ENCODE measurements at regions not wholly inside any gene's neighbourhood (a gene's known extent, or its start where the extent isn't known, plus 50 kb on each side); places are given as distances from the start of the nearest gene placed in this dataset.

- TF ChIP-seq CTCF (conservative IDR thresholded peaks at IDR 0.05; ENCODE audit: low read depth, low read length) (no peak), MXI1 (IDR thresholded peaks at IDR 0.05; ENCODE audit: borderline replicate concordance, low read depth, low read length) (no peak), POLR2A (IDR thresholded peaks at IDR 0.05; ENCODE audit: low read depth, low read length) (no peak), BHLHE40 (IDR thresholded peaks at IDR 0.05; ENCODE audit: low read depth, low read length) (no peak), CEBPB (IDR thresholded peaks at IDR 0.05; ENCODE audit: low read depth, low read length) (no peak), RFX5 (IDR thresholded peaks at IDR 0.05; ENCODE audit: low read depth, low read length) (no peak), RCOR1 (IDR thresholded peaks at IDR 0.05; ENCODE audit: insufficient replicate concordance, low read length) (no peak), SMC3 (IDR thresholded peaks at IDR 0.05; ENCODE audit: low read depth, low read length) (no peak), FOS (IDR thresholded peaks at IDR 0.05; ENCODE audit: low read depth, low read length) (no peak), MAZ (IDR thresholded peaks at IDR 0.05; ENCODE audit: borderline replicate concordance, low read depth, low read length) (no peak)
- TF ChIP-seq, protein P1, sequence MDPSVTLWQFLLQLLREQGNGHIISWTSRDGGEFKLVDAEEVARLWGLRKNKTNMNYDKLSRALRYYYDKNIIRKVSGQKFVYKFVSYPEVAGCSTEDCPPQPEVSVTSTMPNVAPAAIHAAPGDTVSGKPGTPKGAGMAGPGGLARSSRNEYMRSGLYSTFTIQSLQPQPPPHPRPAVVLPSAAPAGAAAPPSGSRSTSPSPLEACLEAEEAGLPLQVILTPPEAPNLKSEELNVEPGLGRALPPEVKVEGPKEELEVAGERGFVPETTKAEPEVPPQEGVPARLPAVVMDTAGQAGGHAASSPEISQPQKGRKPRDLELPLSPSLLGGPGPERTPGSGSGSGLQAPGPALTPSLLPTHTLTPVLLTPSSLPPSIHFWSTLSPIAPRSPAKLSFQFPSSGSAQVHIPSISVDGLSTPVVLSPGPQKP (IDR thresholded peaks at IDR 0.05; ENCODE audit: borderline replicate concordance, low read depth, low read length) = no peak
Observed at GRCh38 chr6:168756009-168756634, 315.1 kb downstream of the SMOC2 start.
